GM19238 (cell line): ENCODE measurements at regions not wholly inside any gene's neighbourhood (a gene's known extent, or its start where the extent isn't known, plus 50 kb on each side); places are given as distances from the start of the nearest gene placed in this dataset.
A peak's percentile ranks its signal among the peaks of the same experiment; 100 is the strongest.
"Not testable (repeated sequence)": the region's sequence is repeated elsewhere in the genome, so short reads cannot be mapped to it uniquely, and the experiment has no call there.

Experiments
- DNase-seq: peaks from one replicate; pipeline ENCODE4 v3.0.0; 2011; ENCODE audit warnings: low spot score; ENCODE audit not compliant: insufficient read length

DNA sequence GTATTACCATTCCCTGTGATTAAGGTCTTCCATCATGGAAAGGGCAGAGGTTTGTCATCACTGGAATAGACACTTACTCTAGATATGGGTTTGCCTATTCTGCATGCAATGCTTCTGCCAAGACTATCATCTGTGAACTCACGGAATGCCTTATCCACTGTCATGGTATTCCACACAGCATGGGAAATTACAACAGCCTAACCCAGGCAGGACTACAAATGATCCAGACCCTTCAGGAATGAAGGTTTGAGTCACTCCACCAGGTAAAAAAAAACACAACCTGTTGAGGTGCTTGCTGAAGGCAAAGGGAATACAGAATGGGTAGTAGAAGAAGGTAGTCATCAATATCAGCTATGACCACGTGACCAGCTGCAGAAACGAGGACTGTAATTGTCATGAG, 89.0 kb upstream of the RANBP6 start:
- DNase-seq = not testable (repeated sequence)

DNA sequence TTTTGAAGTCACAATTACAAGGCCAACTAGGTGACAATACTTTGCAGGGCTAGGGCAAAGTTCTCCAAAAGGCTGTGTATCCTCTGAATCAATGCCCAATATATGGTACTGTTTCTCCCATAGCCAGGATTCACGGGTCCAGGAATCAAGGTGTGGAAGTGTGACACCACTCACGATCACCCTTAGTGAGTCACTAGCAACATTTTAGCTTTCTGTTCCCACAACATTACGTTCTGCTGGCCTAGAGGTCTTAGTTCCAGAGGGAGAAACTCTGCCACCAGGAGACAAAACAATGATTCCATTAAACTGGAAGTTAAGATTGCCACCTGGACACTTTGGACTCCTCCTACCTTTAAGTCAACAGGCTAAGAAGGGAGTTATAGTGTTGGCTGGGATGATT, 88.5 kb upstream of the RANBP6 start:
- not testable (repeated sequence) for DNase-seq

DNA sequence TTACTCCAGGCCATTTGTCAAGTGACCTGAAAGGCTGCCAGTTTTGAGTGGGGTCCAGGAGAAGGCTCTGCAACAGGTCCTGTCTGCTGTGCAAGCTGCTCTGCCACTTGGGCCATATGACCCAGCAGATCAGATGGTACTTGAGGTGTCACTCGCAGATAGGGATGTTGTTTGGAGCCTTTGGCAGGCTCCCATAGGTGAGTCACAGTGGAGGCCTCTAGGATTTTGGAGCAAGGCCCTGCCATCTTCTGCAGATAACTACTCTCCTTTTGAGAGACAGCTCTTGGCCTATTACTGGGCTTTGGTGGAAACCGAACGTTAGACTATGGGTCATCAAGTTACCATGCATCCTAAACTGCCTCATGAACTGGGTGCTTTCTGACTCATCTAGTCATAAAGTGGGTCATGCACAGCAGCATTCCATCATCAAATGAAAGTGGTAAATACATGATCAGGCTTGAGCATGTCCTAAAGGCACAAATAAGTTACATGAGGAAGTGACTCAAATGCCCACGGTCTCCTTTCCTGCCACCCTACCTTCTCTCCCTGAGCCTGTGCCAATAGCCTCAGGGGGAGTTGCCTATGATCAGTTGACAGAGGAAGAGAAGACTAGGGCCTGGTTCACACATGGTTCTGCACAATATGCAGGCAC, 87.0 kb upstream of the RANBP6 start:
- DNase-seq = not testable (repeated sequence)

DNA sequence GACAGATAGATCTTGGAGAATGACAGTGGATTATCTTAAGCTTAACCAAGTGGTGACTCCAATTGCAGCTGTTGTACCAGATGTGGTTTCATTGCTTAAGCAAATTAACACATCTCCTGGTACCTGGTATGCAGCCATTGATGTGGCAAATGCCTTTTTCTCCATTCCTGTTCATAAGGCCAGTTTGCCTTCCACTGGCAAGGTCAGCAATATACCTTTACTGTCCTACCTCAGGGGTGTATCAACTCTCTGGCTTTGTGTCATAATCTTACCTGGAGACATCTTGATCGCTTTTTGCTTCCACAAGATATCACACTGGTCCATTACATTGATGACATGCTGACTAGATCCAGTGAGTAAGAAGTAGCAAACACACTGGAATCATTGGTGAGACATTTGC, 86.3 kb upstream of the RANBP6 start:
- not testable (repeated sequence) for DNase-seq

DNA sequence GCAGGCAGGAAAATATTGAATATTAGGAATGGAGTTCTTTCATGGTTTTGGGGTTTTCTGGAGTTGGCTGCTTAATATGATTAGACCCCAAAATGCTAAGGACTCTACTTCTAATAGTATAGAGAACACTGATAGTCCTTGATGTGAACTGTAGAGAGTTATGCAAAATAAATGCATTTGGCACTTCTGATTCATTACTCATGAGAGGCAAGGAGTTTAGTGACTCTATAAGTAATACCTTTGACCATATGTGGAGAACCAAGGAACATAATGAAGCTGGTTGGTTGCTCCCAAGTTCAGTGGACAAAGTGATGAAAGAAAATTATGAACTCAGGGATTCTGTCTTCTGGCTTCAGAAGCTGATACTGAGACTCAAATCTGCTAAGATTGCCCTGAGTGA, 83.9 kb upstream of the RANBP6 start:
- DNase-seq = not testable (repeated sequence)

DNA sequence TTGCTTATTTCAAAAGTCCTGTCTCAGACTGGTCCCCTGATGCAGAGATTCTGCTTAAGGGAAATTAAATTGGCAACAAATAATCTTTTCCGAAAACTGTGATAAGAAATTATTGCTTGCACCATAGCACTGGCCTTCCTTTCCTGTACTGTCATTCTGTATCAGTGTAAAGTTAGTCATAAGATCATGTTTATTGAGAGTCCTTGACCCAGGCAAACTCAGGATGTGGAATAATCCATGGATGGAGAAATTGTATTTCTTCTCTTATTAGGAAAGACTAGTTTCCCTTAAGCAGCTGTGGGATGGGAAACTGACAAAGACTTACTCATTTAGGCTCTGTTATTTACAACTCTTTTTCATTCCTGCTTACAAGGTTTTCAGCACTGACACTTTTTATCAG, 83.0 kb upstream of the RANBP6 start:
- DNase-seq = no peak

DNA sequence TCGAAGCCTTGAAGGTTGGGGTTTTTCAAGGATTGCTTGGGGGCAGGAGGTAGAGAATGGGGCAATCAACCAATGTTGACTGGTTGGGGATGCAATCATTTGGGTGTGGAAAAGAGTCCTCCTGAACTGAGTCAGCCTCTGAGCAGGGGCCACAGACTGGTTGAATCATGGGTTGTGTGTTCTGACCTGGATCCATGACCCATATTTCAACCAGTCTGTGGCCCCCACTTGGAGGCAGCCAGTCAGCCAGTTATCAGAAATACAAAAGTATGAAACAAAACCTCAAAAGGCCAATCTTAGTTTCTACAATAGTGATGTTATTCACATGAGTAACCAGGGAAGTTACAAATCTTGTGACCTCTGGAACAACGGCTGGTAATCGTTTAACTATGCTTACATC, 81.4 kb upstream of the RANBP6 start:
- DNase-seq = no peak

DNA sequence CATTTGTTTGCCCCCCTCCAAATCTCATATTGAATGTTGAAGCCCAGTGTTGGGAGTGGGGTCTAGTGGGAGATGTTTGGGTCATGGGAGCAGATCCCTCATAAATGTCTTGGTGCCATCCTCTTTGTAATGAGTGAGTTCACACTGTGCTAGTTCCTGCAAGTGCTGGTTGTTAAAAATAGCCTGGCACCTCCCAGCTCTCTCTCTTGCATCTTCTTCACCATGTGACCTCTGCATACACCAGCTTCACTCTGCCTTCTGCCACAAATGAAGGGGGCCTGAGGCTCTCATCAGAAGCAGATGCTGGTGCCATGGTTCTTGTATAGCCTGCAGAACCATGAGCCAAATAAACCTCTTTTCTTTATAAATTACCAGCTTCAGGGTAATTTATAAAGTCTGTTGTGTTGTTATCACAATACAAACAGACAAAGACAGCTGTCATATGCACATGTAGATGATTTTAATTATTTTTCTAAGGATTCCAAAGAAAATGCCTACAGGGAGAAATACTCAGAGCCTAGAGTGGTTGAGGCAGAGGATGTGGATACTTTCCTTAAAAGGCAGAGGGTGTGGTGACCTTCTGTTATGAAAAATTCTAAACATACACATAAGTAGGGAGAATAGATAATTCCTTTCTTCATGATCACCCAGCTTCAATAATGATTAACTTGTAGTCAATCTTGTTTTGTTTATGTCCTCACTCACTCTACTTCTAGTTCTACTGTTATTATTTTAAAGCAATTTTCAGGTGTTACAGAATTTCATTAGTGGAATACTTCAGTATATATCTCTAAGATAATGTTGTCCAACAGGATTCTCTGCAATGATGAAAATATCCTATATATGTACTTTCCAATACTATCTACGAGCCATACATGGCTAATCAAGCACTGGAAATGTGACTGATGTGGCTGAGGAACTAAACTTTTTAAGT, 75.1 kb upstream of the RANBP6 start:
- DNase-seq = no peak

DNA sequence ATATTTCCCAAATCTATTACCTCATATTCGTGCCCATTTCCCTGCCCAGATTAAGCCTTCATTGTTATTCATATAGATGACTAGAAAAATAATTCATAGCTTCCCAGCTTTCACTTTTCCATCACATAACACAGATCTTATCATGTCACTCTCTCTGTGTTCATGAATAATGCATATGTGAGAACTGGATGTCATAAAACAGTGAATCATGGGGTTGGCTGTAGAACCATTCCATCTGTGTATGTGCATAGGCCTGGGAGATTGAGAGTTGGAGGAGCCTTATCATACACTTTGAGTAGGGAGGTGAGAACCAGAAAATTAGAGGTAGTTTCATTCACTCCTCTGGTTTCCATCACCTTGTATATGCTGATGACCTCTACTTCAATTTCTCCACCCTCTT, 73.9 kb upstream of the RANBP6 start:
- no peak for DNase-seq

DNA sequence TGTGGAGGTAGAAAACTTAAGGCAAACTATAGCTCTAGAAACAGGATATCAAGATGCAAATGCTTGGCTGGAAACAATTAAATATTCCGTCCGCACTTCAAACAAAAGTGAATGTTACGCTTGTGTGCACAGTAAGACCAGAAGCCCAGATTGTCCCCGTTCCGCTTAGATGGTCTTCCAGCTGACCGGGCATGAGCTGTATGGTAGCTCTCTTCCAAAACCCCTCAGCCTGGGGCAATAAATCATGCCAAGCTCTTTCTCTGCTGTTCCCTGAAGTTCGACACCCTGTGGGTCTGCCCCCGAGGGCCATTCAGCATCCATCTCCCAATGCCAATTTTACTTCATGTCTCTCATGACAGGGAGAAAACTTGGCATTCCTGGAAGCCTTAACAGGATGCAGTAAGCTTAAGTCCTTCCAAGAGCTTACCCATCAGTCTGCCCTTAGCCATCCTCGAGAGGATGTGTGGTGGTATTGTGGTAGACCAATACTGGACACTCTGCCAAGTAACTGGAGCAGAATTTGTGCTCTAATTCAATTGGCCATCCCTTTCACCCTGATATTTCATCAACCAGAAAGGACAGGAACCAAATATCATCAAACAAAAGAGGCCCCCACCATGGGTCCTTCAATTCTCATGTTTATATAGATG, 70.7 kb upstream of the RANBP6 start:
- DNase-seq = no peak

DNA sequence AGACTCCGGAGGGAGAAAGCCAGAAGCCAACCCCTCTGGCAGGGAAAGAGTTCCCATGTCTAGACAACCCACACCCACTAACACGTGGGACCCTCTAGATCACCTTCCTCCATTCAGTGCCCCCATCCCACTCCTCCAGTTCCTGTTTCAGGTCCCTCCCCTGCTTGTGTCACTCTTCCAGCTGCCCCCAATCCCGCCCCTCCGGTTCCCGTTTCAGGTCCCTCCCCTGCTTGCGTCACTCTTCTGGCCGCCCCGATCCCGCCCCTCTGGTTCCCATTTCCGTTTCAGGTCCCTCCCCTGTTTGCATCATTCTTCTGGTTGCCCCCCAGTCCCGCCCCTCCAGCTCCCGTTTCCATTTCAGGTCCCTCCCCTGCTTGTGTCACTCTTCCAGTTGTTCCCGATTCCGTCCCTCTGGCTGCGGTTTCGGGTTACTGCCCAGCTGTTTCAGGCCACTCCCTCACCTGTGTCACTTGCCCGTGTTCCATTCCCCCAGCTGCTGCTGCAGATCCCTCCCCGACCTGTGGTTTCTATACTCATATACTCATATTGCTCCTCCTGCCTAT, 64.8 kb upstream of the RANBP6 start:
- peak; percentile 65 for DNase-seq

DNA sequence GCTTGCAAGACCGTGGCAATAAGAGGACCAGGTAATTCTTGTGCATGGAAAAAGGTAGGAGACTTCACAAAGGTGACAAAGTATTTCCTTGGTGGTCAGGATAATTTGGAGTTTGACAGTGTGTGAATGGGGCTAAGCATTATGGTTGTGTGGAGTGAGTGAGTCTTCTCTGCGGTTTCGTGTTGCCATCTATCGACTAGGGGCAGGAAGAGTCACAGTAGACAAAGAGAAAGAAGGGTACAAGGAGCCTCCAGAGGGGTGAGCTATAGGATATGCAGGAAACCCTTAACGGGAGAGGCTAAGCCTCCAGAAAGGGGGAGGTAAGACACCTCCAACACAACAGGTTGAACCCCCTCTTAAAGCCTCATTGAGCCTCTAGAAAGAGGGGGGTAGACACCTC, 64.0 kb upstream of the RANBP6 start:
- DNase-seq = no peak

DNA sequence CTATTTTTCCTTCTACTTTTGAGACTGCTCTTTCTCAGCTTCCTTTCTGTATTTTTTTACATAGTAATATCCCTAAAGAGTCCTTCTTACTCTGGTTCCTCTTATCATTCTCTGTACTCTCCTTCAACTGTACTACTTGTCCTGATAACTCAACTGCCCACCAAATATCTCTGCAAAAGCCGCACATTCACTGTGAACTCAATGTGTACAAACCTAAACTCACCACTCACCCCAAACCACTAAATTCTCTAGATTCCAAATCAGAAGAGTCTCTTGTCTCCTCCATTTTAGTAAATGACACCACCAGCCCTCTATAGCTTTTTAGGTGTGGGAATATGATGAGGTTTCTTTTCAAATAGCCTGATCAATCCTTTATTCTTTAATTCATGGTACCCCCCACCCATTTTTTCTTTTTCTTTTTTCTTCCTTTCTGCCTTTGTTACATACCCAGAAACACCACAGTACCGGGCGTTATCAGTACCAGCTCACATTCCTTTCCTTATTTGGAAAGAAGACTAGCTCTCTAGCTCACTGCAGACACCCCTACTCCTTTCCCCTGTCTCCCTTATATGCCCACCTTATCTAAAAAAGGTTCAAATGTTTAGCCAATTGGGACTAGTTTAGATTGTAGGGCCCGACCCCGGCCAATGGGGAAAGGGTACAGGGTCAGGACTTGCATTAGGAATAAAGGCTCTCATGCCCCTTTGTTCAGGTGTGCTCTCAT, 63.1 kb upstream of the RANBP6 start:
- no peak for DNase-seq

DNA sequence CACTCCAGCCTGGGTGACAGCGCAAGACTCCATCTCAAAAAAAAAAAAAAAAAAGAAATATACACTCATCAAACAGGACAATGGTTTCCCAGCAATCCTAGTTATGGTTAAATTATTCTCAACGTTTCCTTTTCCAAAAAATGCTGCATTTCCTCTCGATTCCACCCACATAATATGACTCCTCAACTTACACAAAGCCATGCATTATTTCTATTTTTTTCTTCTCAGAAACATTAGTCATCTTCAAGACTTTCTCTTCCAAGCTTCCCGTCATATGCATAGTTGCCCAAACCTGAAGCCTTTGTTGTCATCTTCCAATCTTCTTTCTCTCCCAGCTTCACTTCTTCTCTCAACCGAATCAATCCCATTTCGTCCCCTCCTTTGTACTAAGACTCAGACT, 61.4 kb upstream of the RANBP6 start:
- DNase-seq = no peak

DNA sequence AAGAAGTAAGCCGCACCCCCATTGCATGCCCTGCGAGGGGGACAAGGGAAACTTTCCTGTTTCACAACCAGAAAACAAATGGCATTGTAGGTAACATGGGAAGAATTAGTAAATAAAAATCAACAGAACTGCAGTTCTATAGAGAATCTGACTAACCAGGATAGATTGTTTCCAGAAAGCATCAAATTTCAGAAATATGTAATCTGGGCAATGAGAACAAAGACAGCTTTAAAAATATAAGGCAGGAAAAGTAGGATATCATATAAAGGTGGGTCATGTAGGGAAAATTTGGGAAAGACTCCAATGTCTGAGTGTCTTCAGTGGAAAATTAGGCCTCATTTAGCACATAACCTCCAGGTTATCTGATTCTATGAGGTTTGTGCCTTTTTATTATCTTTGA, 58.3 kb upstream of the RANBP6 start:
- no peak for DNase-seq

DNA sequence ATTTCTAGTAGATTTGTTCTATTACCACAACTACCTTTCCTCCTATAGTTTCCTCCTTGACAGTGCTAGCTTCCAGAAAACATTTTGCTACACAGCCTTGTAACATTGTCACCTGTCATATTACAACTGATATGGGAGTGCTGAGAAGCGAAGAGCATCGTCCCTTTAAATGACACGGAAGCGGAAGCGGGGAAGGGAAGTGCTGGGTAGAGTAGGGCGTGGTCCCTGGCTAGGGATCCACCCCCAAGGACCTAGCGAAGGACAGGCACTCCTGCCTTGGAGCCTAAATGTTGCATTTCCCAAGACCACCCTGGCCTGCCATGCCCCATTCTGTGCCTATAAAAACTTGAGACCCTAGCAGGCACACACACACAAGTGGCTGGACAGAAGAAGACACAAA, 57.4 kb upstream of the RANBP6 start:
- no peak for DNase-seq

DNA sequence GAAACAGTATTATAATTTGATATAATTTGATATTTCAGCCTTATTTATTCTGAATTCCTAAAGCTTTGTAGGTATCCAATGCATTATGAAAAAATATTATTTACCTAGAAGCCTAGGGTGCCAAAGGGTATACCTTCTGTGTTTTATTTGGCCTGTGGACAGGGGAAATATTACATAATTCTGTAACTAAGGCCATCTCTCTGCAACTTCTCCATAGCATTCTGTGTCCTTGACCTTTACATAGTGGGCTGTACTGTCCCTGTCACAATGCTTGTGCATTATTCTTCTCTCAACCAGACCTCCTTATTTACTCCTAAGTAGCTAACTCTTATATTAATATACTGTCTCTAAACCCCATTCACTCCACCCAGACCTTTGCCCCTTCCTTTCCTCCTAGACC, 57.0 kb upstream of the RANBP6 start:
- DNase-seq = no peak

DNA sequence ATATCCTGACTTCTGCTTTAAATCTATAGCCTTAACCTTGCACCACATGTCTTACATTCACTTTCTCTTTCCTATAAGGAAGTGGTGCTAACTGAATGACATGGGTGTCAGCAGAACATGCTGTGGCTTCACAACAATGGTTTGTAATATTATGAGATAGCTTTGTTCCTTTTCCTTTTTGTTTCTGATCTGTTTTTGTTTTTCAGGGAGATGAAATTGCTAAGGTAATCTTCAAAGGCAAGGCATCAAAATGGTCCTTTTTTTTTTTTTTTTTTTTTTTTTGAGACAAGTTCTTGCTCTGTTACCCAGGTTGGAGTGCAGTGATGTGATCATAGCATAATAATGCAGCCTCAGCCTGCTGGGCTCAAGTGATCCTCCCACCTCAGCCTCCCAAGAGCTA, 53.6 kb upstream of the RANBP6 start:
- DNase-seq = peak; percentile 30

DNA sequence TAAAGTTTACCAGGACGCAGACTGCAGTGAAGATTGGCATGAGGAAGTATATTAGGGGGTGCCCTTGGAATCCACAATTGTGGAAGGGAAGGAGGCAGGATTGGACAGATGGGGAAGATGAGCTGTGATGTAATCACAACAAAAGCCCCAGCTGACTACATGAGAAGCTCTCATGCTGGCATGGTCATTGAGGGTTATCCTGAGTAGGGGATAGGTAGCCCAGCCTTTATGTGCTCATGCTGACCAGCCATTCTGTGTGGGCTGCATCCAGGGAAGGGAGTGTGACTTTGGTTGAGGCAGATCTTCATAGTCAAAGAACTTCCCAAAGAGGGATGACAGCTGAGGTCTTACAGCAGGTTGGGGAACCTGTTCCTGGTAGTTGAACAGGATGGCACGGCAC, 52.0 kb upstream of the RANBP6 start:
- no peak for DNase-seq
